IMR-90 (cell line): ENCODE measurements at regions not wholly inside any gene's neighbourhood (a gene's known extent, or its start where the extent isn't known, plus 50 kb on each side); places are given as distances from the start of the nearest gene placed in this dataset.

Experiments used
- ATAC-seq: fragments of 200-7000 bp; cut with Tn5 transposase; 2 replicates; pipeline ENCODE4 v1.9.1; 2020; ENCODE audit warnings: low read depth, mild to moderate bottlenecking, moderate library complexity
- BruUV-seq: library from RNA; stranded (reverse); fragments of 400-500 nt; replicated peaks from 2 replicates; lab custom pipeline; 2021; lab: Mats Ljungman, UMichigan
- CTCF ChIA-PET: fragments of 300-600 bp; formaldehyde crosslinking; extraction: SDS; loops from one replicate; lab custom pipeline; 2021; ENCODE audit warnings: antibody characterized with exemption; lab: Yijun Ruan, JAX
- POLR2A ChIA-PET: fragments of 300-600 bp; sonication (Branson Sonifier 250); formaldehyde crosslinking; loops from one replicate; lab custom pipeline; 2022; ENCODE audit warnings: antibody characterized with exemption; ENCODE audit not compliant: unreplicated experiment; lab: Charles Lee
- DNase-seq: peaks from one replicate; pipeline ENCODE4 v3.0.0; 2013
- H2AFZ ChIP-seq: replicated peaks from 2 replicates; pipeline ENCODE3; 2013; ENCODE audit warnings: low read length, mild to moderate bottlenecking; ENCODE audit not compliant: poor library complexity
- H2AK5ac ChIP-seq: 2 replicates; pipeline ENCODE4 v1.6.1; 2013; ENCODE audit warnings: low read depth, low read length, inconsistent platforms
- H2AK9ac ChIP-seq: replicated peaks from 2 replicates; pipeline ENCODE3; 2013; ENCODE audit warnings: mild to moderate bottlenecking, low read depth, low read length, moderate library complexity; ENCODE audit not compliant: poor library complexity
- H2BK120ac ChIP-seq: 2 replicates; pipeline ENCODE4 v1.6.1; 2013; ENCODE audit warnings: low read depth, low read length, inconsistent platforms
- H2BK15ac ChIP-seq: 3 replicates; pipeline ENCODE4 v1.6.1; 2013; ENCODE audit warnings: low read depth, low read length, inconsistent platforms
- H2BK20ac ChIP-seq: 2 replicates; pipeline ENCODE4 v1.6.1; 2013; ENCODE audit warnings: low read depth, mild to moderate bottlenecking, inconsistent platforms, low read length, moderate library complexity
- H2BK5ac ChIP-seq: 2 replicates; pipeline ENCODE4 v1.6.1; 2013; ENCODE audit warnings: mild to moderate bottlenecking, low read depth, low read length, inconsistent platforms; ENCODE audit not compliant: poor library complexity, severe bottlenecking
- H3K14ac ChIP-seq: replicated peaks from 2 replicates; pipeline ENCODE4 v1.6.1; 2013; ENCODE audit warnings: low read depth, low read length, inconsistent platforms
- H3K18ac ChIP-seq: 2 replicates; pipeline ENCODE4 v1.6.1; 2013; ENCODE audit warnings: low read depth, low read length, control low read depth
- H3K23ac ChIP-seq: 2 replicates; pipeline ENCODE4 v1.6.1; 2013; ENCODE audit warnings: low read depth, low read length, inconsistent platforms
- H3K27ac ChIP-seq: 2 replicates; pipeline ENCODE4 v1.5.1; 2013; ENCODE audit warnings: mild to moderate bottlenecking, control low read depth, low read length; ENCODE audit not compliant: insufficient read depth
- H3K27me3 ChIP-seq: 2 replicates; pipeline ENCODE4 v1.6.1; 2013; ENCODE audit warnings: low read length; ENCODE audit not compliant: control insufficient read depth, insufficient read depth
- H3K36me3 ChIP-seq: 2 replicates; pipeline ENCODE4 v1.6.1; 2013; ENCODE audit warnings: low read length, mixed read lengths; ENCODE audit not compliant: control insufficient read depth, insufficient read depth
- H3K4ac ChIP-seq: 2 replicates; pipeline ENCODE4 v1.6.1; 2013; ENCODE audit warnings: low read depth, low read length, inconsistent platforms
- H3K4me1 ChIP-seq: 2 replicates; pipeline ENCODE4 v1.6.1; 2013; ENCODE audit warnings: low read length, mixed read lengths; ENCODE audit not compliant: control insufficient read depth, insufficient read depth
- H3K4me2 ChIP-seq: 2 replicates; pipeline ENCODE4 v1.6.1; 2013; ENCODE audit warnings: low read depth, mild to moderate bottlenecking, control low read depth, low read length, moderate library complexity
- H3K4me3 ChIP-seq: 2 replicates; pipeline ENCODE4 v1.5.1; 2013; ENCODE audit warnings: low read depth, mild to moderate bottlenecking, control low read depth, low read length, moderate library complexity; ENCODE audit not compliant: insufficient read depth
- H3K56ac ChIP-seq: 2 replicates; pipeline ENCODE4 v1.6.1; 2013; ENCODE audit warnings: low read length, inconsistent platforms; ENCODE audit not compliant: insufficient read depth; ENCODE audit errors: extremely low read depth
- H3K79me1 ChIP-seq, 2 experiments: 2 replicates each; pipeline ENCODE4 v1.6.1; 2013; ENCODE audit warnings: low read length in 2 of 2, inconsistent platforms in 1 of 2, low read depth in 1 of 2
- H3K9ac ChIP-seq: 2 replicates; pipeline ENCODE4 v1.6.1; 2013; ENCODE audit warnings: low read depth, low read length, control low read depth
- H3K9me1 ChIP-seq: 2 replicates; pipeline ENCODE4 v1.6.1; 2013; ENCODE audit warnings: low read length, inconsistent platforms; ENCODE audit not compliant: insufficient read depth
- H3K9me3 ChIP-seq: 2 replicates; pipeline ENCODE4 v1.6.1; 2013; ENCODE audit warnings: low read length; ENCODE audit not compliant: control insufficient read depth, insufficient read depth
- H4K20me1 ChIP-seq: 2 replicates; pipeline ENCODE4 v1.6.1; 2013; ENCODE audit warnings: low read length, inconsistent platforms; ENCODE audit not compliant: insufficient read depth
- H4K5ac ChIP-seq: 2 replicates; pipeline ENCODE4 v1.6.1; 2013; ENCODE audit warnings: mild to moderate bottlenecking, low read depth, low read length, control low read depth
- H4K8ac ChIP-seq, 2 experiments: 2 replicates each; pipeline ENCODE4 v1.6.1; 2013; ENCODE audit warnings: low read depth in 2 of 2, low read length in 2 of 2, control low read depth in 1 of 2, inconsistent platforms in 1 of 2
- H4K91ac ChIP-seq: 2 replicates; pipeline ENCODE4 v1.6.1; 2013; ENCODE audit warnings: low read depth, low read length, inconsistent platforms; ENCODE audit not compliant: insufficient read depth
- BHLHE40 ChIP-seq: fragments of 150-350 bp; IDR thresholded peaks from 2 replicates; pipeline ENCODE4 v1.6.1; 2016; ENCODE audit warnings: mild to moderate bottlenecking, low read depth, low read length
- FOS ChIP-seq: fragments of 150-350 bp; IDR thresholded peaks from 2 replicates; pipeline ENCODE4 v1.6.1; 2016; ENCODE audit warnings: low read depth, low read length
- NFE2L2 ChIP-seq: fragments of 150-350 bp; IDR thresholded peaks from 2 replicates; pipeline ENCODE4 v1.6.1; 2016; ENCODE audit warnings: low read depth, mild to moderate bottlenecking, low read length
- RFX5 ChIP-seq: IDR thresholded peaks from 2 replicates; pipeline ENCODE4 v1.8.0; 2012; ENCODE audit warnings: low read depth, mild to moderate bottlenecking, low read length, moderate library complexity
- WGBS, 2 experiments: methylation state at CpG; one replicate each; pipeline versions ENCODE4 v1.1.5 to v1.1.7; 2013; ENCODE audit warnings: missing lambda C conversion rate in 2 of 2; ENCODE audit not compliant: insufficient read length in 1 of 2; ENCODE audit errors: extremely low coverage in 2 of 2; 5-methylcytosine and 5-hydroxymethylcytosine counted together
- dilution Hi-C: fragments of 300-500 bp; cut with HindIII; formaldehyde crosslinking; loops from one replicate; pipeline ENCODE4 v1.14.3; 2018; ENCODE audit warnings: low sequenced_read_pairs; ENCODE audit not compliant: unreplicated experiment
- in situ Hi-C: fragments of 300-500 bp; cut with MboI; formaldehyde crosslinking; loops from 3 replicates; pipeline ENCODE4 v1.14.3; 2019; ENCODE audit warnings: low sequenced_read_pairs, inconsistent platforms, mixed read lengths
- intact Hi-C: fragments of 100-400 bp; cut with micrococcal nuclease; formaldehyde crosslinking; loops from 2 replicates; pipeline ENCODE4 v1.10.0; 2022
- TF ChIP-seq, protein P1 (sequence below): conservative IDR thresholded peaks from 2 replicates; pipeline ENCODE4 v1.5.1; 2012; ENCODE audit warnings: mild to moderate bottlenecking, low read depth, low read length, improper control_type of control experiment

DNA sequence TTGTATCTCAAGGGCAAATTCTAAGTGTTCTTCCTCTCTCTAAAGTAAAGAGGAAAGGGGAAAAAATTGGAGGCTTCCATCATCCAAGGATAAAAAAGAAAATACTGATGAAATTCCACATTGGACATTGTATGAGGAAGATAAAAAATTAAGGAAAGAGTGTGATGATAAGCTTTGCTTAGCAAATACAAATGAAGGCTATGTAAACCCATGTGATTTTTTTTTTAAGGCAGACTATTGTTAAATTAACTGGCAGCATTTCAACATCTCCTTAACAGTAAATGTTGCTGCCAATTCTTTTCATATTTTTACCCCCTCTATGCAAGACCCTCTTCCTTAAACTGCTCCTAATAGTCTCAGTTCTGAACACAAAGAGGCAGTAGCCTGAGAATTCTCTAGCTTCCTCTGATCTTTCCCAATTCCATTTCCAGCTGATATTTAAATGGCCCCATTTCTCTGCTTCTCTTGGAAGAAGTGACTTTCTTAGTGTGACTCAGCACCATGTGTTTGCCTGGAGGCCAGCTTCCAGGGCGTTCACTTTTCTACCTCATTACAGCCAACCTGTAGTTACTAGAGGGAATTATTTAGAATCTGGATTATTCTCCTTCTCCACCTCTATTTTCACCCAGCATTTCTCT, 159.7 kb downstream of the TLE1 start:
- Histone ChIP-seq H3K79me1 (no peaks in the 10 kb centered on the region), H2BK15ac (no peak overlapping the region), H2AK9ac (no peak overlapping the region), H3K23ac (no peak overlapping the region), H4K8ac (no peak overlapping the region), H3K18ac (no peak overlapping the region), H3K36me3 (no peaks in the 10 kb centered on the region), H3K14ac (no peak overlapping the region), H3K9me3 (no peaks in the 10 kb centered on the region), H3K9me1 (peaks cover 5% of the 10 kb centered on the region; the same call in 1 of the 2 replicates), H3K27me3 (no peaks in the 10 kb centered on the region), H2BK5ac (no peak overlapping the region), H3K9ac (no peak overlapping the region), H2BK120ac (no peak overlapping the region), H3K56ac (no peak overlapping the region), H4K5ac (no peak overlapping the region), H4K20me1 (no peaks in the 10 kb centered on the region), H3K4ac (no peak overlapping the region), H3K4me1 (peaks cover 2% of the 10 kb centered on the region; the same call in 1 of the 2 replicates), H2BK20ac (no peak overlapping the region), H4K91ac (no peak overlapping the region), H2AFZ (no peak overlapping the region), H3K4me2 (no peak overlapping the region), H3K4me3 (no peak overlapping the region), H3K27ac (no peak overlapping the region), H2AK5ac (no peak overlapping the region)
- ChIA-PET POLR2A (no interaction called here), CTCF (no interaction called here)
- intact Hi-C loops (loop anchor here (10.0 kb wide), 2 partner anchors 315 to 1075 kb away; no protein-coding TSS in a partner anchor), in situ Hi-C loops (loop anchor here (25.0 kb wide), 1 partner anchor 1083 kb away; no protein-coding TSS in a partner anchor), dilution Hi-C loops (no loop called here)
- no CpG with 5 or more reads among the region's 1 CpG for WGBS, 2 experiments
- no peak for TF ChIP-seq BHLHE40
- TF ChIP-seq, protein P1, sequence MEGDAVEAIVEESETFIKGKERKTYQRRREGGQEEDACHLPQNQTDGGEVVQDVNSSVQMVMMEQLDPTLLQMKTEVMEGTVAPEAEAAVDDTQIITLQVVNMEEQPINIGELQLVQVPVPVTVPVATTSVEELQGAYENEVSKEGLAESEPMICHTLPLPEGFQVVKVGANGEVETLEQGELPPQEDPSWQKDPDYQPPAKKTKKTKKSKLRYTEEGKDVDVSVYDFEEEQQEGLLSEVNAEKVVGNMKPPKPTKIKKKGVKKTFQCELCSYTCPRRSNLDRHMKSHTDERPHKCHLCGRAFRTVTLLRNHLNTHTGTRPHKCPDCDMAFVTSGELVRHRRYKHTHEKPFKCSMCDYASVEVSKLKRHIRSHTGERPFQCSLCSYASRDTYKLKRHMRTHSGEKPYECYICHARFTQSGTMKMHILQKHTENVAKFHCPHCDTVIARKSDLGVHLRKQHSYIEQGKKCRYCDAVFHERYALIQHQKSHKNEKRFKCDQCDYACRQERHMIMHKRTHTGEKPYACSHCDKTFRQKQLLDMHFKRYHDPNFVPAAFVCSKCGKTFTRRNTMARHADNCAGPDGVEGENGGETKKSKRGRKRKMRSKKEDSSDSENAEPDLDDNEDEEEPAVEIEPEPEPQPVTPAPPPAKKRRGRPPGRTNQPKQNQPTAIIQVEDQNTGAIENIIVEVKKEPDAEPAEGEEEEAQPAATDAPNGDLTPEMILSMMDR = no peak
- peak; percentile 41; the same call in 1 of the 2 replicates for TF ChIP-seq NFE2L2
- 0 out of 2 replicates have a peak, but pooled peaks have one; percentile 8 for TF ChIP-seq FOS
- no peak for TF ChIP-seq RFX5
- no TSS peak for BruUV-seq
- DNase-seq (peak; percentile 58), ATAC-seq (no peak)
